GM21360 (cell line): ENCODE measurements at regions not wholly inside any gene's neighbourhood (a gene's known extent, or its start where the extent isn't known, plus 50 kb on each side); places are given as distances from the start of the nearest gene placed in this dataset.

Experiments used
- ATAC-seq: cut with Tn5 transposase; IDR thresholded peaks from one replicate; pipeline ENCODE4 v1.9.1; 2021; ENCODE audit warnings: mild to moderate bottlenecking, moderate library complexity; ENCODE audit not compliant: unreplicated experiment

DNA sequence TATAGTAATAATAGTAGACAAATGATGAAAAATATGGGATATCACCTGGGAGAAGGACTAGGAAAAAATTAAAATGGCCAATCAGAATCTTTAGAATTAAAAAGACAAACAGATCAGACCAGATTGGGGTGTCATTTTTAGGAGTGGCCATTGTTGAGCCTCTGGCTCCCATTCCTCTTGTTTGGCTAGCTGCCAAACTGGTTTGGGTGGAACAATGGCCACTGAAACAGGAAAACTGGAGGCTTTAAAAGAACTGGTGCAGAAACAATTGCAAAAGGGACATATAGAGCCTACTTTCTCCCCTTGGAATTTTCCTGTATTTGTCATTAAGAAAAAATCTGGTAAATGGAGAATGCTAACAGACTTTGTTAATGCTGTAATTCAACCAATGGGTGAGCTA lies 294.8 kb upstream of the DKK2 start:
- ATAC-seq, result no peak

DNA sequence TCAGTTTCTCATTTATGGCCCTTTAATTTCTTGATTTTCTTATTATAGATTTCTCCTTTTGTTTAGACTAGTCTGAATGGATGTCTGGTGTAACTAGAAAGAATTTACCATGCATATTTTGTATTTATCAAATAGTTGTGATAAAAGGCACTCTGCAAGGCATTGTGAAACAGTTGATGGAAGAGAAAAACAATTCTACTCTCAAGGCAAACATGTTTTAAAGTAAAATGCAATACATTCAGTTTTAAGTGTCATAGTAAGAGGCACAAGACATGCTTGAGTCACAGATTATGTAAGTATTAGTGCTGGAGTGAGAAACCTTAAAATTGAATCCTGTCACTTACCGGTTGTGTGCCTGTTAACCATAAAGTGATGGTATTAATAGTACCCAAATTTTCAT lies 283.3 kb upstream of the DKK2 start:
- no peak for ATAC-seq

- ATAC-seq, result no peak
Measured at GRCh38 chr4:107318078-107318477, 282.0 kb upstream of the DKK2 start.

GRCh38 chr4:107317611-107318010 lies 281.5 kb upstream of the DKK2 start:
- no peak for ATAC-seq

- no peak for ATAC-seq
Measured at GRCh38 chr4:107315584-107315983, 279.5 kb upstream of the DKK2 start.

DNA sequence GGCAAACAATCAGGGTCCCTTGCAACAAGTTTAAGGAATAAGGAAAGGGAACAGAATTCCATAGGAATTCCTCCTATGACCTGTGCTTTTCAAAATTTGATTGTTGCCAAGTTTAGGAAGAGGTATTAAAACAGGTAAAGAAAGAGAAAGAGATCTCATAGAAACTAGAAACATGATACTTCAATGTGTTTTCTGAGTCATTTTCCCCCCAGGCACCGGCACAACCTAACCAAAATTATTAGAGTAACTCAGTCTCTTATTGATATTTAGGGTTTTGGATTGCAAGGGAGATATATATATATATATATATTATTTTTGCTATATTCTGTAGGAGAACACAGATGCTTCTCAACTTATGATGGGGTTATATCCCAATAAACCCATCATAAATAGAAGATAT lies 278.0 kb upstream of the DKK2 start:
- ATAC-seq, result no peak

- no peak for ATAC-seq
Measured at GRCh38 chr4:107312366-107312765, 276.3 kb upstream of the DKK2 start.

DNA sequence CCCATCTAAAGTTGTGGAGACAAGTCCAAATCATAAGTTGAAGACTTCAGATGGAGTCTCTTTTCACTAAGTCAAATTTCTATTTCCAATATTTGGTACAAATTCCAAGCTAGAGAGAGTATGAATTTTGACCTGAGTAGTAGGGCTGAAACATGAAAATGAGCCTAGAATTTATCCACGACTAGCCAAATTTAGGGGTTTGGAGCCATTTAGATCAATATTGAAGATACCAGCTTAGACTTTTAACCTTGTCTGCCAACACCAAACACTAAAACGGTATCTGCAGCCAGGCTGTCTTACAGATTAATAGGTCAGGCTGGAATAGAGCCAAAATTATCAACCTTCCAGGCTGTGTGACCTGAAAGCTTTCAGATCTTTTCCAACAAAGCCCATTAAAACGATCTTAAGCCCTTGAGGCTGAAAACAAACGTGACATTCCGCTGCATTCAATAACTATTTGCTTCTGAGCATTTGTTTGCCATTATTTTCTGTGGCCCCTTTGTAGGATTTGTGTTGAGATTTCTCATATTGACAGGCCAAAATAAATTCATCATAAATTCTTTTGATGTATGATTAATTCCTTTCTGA lies 268.7 kb upstream of the DKK2 start:
- no peak for ATAC-seq

- ATAC-seq, result no peak
Measured at GRCh38 chr4:107299646-107300045, 263.5 kb upstream of the DKK2 start.

DNA sequence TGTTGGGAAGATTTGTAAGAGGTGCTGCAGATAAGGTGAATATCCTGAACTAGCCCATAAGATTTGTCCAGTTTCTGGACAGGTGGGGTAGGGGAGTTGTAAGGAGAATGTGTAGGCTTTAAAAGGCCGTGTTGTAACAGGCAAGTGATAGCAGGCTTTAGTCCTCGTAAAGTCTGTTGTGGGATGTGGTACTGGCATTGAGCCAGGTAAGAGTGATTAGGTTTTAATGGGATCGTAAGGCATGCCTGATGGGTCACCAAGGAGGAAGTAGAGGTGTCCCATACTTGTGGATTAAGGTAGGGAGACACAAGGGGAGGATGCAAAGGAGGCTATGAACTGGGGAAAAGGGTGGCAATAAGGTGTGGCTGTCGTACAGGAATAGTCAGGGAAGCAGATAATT lies 256.9 kb upstream of the DKK2 start:
- ATAC-seq, result no peak

DNA sequence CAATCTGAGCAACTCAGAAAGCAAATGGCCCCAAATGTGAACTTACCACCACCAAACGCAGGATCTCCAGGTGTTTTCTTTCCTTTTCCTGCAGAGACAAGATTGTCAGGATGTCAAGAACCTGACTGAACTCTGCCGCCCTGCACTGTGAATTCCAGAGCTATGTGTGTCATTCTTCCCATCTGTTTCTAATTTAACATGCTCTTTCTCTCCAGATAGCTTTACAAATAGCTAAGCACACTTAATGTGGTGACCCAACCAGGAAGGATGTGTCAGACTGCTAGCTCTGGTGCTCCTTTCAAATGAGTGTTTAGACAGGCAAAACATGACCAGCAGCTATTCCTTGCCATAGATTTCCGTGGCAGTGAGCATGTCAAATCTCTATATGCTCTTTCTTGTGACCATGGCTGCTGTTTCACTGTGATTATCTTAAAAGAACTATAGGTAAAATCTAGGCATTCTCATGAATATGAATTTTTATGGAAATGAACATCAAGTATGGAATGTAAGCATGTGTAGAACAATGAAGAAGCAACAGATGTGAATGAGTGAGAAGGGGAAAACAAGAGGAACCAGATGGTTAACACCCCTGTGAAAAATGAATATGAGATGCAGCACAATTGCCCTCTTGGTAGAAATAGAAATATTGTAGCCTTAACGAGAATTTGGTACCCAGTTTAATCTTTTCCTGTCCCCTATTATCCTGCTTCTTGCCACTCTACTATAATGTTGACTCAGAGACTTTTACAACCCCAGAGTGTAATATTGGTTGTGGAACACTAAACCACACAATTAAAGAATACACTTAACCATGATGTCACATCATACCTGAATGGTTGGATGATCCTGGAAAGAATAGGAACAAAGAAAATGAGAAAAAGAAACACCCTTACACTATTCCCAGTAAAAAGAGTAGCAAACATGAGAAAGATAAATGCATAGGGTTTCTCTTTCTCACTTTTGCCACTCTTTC lies 247.8 kb upstream of the DKK2 start:
- no peak for ATAC-seq

- ATAC-seq, result no peak
Measured at GRCh38 chr4:107279733-107280132, 243.6 kb upstream of the DKK2 start.

DNA sequence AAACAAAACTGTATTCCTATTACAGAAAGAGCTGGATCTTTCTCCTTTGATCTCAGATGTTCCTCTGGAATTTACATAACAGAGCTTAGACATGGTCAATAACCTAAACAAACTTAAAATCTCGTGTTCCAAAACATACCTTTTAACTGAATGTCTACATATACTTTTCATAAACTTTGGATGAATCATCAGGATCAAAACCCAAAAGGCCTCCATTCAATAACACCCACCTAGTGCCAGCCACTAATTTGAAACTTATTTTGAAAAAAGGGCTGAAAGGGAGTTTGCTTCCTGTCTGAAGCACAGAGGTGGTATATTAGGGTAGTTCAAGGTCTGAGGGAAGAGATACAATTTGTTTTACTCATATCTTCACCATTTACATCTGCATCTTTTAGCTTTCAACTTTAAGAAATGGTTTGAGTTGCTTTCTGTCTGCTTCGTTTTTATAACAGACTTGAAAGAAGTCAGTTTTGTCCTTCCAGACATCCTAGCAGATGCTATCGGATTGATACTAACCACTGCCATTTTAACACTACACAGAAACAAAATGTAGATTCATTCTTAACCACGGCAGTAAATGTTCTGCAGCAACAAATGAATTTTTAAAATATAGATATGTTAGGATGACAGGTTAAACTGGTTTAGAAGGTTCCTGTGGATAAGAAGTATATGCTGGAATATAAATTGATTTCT lies 242.8 kb upstream of the DKK2 start:
- no peak for ATAC-seq

DNA sequence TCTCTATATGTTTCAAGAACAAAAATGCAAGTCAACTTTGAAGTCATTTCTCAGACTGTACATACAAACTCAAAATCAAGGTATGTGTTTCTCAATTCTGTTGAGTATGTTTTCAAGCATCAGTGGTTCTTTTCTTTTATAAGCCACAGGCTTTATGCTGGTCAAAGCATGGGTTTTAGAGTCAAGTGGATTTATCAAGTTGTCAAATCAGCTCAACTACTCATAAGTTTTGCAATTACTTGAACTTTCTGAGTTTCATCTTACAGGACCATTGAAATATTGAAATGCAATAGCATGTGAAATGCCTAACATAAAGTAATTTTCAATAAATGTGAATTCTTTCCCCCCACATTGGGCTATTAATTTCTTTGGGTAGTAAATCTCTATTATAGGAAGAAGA lies 239.9 kb upstream of the DKK2 start:
- no peak for ATAC-seq

- ATAC-seq, result no peak
Measured at GRCh38 chr4:107275225-107275624, 239.1 kb upstream of the DKK2 start.

- ATAC-seq, result no peak
Measured at GRCh38 chr4:107270614-107271013, 234.5 kb upstream of the DKK2 start.

DNA sequence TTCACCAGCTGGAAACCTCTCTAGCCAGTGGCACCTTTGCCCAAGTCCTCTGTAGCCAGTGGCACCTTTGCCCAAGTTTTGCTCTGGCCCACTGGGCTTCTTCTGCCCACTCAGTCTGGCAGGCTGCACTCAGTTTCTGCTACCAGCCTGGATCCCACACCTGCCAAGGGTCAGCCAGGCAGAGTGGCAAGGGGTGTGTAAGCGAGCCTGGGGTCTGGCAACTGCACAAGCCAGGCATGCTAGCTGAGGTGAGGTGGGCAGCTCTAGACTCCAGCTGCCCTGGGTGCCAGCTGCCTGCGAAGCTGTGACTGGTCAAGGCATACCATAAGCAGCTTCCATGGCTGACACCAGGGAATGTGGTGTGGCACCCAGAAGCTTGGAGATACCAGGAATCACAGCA lies 233.1 kb upstream of the DKK2 start:
- ATAC-seq, result no peak

GRCh38 chr4:107265859-107266258 lies 229.7 kb upstream of the DKK2 start:
- no peak for ATAC-seq

DNA sequence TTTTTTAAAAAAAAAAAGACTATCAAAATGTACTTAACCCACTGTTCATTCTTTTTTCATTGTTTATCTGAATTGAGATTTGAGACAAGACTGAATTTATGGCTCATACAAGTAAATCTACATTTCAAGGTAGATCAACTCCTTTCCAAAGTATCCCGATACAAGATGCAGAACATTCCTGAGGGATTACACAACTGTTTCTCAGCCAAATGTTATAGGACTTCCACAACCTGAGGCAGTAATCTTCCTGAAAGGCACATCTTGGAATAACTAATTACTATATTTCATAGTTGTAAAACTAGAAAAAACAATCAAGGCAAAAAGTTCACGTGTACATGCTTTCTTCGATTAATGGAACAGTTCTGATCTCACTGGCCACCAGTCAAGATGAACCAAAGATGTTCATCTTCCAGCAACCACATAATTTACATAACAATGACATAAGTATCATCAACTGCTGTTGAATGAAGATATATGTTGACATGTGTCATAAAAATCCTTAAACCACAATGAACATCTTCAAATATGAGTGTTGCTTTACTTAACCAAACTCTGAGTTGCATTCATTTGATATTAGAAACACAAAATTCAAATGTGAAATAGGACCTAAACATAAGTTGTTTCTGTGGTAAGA lies 225.2 kb upstream of the DKK2 start:
- ATAC-seq, result no peak

DNA sequence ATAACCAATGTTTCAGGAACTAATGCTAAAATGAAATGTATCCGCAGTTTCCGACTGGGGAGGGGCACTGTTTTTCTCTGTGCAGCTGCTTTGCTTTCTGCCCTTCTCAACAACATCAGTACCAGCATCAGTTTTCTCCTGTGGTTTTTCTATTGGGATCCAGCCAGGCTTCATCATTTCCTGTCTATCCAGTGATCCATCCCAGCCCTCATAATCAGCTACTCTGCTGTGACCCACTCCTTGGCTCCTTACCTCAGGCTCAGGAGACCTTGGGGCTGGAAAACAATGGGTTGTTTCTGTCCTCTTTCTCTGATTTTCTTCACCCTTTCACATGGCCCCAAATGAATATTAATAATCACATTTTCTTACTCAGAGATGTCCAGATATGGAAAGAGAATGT lies 222.2 kb upstream of the DKK2 start:
- no peak for ATAC-seq

- ATAC-seq, result no peak
Measured at GRCh38 chr4:107255596-107255995, 219.5 kb upstream of the DKK2 start.
